HL-60 (cell line): ENCODE measurements at regions not wholly inside any gene's neighbourhood (a gene's known extent, or its start where the extent isn't known, plus 50 kb on each side); places are given as distances from the start of the nearest gene placed in this dataset.

Source experiments
- GABPA ChIP-seq: IDR thresholded peaks from 2 replicates; pipeline ENCODE4 v1.6.1; 2012; ENCODE audit warnings: low read depth
- POLR2AphosphoS5 ChIP-seq: IDR thresholded peaks from 2 replicates; pipeline ENCODE4 v1.6.1; 2012; ENCODE audit warnings: low read depth
- SPI1 ChIP-seq: IDR thresholded peaks from 2 replicates; pipeline ENCODE4 v1.6.1; 2012; ENCODE audit warnings: low read depth, mild to moderate bottlenecking, borderline replicate concordance
- TF ChIP-seq, protein P1 (sequence below): IDR thresholded peaks from 2 replicates; pipeline ENCODE4 v1.6.1; 2012; ENCODE audit warnings: low read depth; ENCODE audit not compliant: insufficient replicate concordance
- TF ChIP-seq, protein P2 (sequence below): IDR thresholded peaks from one replicate; pipeline ENCODE4 v1.5.1; 2011; ENCODE audit warnings: low read length, control low read depth, inconsistent platforms; ENCODE audit not compliant: insufficient read depth

DNA sequence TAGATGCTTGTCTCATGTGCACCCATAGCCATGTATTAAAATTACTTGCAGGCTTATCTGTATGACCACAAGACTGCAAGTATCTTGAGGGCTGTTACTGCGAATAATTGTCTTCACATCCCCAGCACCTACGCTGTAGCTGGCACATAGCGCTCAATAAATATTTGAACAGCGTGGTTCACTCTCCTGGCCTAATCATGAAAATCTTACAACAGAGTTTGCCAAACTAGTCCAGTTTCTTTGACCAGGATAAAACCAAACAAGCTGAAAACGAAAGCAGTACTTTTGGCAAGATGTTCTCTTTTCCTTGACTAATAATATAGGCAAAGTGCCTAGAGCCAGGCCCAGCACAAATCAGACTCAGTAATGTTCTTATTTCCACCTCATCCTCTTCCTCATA, 106.7 kb downstream of the RPS29 start:
- TF ChIP-seq, protein P1, sequence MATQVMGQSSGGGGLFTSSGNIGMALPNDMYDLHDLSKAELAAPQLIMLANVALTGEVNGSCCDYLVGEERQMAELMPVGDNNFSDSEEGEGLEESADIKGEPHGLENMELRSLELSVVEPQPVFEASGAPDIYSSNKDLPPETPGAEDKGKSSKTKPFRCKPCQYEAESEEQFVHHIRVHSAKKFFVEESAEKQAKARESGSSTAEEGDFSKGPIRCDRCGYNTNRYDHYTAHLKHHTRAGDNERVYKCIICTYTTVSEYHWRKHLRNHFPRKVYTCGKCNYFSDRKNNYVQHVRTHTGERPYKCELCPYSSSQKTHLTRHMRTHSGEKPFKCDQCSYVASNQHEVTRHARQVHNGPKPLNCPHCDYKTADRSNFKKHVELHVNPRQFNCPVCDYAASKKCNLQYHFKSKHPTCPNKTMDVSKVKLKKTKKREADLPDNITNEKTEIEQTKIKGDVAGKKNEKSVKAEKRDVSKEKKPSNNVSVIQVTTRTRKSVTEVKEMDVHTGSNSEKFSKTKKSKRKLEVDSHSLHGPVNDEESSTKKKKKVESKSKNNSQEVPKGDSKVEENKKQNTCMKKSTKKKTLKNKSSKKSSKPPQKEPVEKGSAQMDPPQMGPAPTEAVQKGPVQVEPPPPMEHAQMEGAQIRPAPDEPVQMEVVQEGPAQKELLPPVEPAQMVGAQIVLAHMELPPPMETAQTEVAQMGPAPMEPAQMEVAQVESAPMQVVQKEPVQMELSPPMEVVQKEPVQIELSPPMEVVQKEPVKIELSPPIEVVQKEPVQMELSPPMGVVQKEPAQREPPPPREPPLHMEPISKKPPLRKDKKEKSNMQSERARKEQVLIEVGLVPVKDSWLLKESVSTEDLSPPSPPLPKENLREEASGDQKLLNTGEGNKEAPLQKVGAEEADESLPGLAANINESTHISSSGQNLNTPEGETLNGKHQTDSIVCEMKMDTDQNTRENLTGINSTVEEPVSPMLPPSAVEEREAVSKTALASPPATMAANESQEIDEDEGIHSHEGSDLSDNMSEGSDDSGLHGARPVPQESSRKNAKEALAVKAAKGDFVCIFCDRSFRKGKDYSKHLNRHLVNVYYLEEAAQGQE: no peak
- TF ChIP-seq, protein P2, sequence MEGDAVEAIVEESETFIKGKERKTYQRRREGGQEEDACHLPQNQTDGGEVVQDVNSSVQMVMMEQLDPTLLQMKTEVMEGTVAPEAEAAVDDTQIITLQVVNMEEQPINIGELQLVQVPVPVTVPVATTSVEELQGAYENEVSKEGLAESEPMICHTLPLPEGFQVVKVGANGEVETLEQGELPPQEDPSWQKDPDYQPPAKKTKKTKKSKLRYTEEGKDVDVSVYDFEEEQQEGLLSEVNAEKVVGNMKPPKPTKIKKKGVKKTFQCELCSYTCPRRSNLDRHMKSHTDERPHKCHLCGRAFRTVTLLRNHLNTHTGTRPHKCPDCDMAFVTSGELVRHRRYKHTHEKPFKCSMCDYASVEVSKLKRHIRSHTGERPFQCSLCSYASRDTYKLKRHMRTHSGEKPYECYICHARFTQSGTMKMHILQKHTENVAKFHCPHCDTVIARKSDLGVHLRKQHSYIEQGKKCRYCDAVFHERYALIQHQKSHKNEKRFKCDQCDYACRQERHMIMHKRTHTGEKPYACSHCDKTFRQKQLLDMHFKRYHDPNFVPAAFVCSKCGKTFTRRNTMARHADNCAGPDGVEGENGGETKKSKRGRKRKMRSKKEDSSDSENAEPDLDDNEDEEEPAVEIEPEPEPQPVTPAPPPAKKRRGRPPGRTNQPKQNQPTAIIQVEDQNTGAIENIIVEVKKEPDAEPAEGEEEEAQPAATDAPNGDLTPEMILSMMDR: no peak
- TF ChIP-seq POLR2AphosphoS5 (no peak), GABPA (no peak), SPI1 (no peak)
